ENCODE measurements at regions not wholly inside any gene's neighbourhood (a gene's known extent, or its start where the extent isn't known, plus 50 kb on each side); places are given as distances from the start of the nearest gene placed in this dataset.

DNA sequence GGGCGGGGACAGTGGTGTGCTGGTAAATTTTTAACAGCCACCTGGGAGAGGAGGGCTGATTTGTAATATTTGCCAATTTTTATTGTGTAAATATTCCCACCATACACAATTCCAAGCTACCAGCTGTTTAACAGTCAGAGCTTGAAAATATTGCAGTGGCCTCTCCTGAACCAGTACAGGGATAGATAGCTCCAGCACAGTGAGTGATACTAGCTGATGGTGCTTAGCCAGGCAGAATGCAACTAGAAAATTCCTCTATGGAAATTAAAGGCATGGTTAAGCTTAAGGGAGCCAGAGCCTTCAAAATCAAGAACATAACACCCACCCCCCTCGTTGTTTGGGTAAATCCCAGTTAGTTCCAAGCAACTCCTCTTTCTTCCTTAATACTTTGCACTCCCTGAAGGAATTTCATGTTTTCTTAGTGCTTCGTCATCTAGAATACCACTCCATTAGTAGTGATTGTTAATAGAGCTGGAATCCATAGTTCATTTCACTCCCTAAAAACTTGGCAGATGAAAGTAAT is 96.6 kb downstream of the CYB561 start:
- DNase-seq, result no peak

DNA sequence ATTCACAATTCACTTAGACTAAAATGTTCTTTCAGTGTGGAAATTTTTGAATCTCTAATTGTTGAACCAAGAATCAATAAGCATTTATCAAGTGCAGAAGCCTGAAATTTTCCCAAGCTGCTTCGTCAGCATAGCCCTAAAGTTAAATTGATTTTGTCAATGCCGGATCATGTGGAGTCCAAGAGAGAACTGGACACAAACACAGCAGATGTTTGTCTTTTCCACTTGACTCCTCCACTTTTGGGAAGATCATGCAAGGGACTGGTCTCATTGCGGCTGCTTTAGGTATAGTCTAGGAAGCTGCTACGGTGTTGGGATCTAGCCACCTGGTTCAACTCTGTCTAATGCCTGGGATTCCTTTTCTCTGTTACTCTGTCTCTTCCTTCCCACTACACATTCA is 95.7 kb downstream of the CYB561 start:
- no peak for DNase-seq

DNA sequence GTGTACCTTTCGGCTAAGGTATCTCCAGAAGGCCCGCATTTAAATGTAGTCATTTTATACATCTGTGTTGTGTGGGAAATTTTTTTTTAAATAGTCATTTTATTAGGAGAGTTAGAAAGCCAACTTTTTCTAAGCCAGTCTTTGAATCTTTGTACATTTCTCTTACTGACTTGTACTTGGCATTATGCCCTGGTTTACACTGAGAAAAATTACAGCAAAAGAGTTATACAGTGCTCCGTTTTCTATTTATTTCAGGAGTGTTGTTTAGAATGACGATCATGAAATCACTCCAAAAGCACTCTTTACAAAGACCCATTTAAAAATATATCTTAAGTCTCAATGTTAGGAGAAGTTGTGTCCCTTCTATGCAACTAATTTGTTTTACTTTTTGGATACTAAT is 91.8 kb downstream of the CYB561 start:
- DNase-seq, result no peak

DNA sequence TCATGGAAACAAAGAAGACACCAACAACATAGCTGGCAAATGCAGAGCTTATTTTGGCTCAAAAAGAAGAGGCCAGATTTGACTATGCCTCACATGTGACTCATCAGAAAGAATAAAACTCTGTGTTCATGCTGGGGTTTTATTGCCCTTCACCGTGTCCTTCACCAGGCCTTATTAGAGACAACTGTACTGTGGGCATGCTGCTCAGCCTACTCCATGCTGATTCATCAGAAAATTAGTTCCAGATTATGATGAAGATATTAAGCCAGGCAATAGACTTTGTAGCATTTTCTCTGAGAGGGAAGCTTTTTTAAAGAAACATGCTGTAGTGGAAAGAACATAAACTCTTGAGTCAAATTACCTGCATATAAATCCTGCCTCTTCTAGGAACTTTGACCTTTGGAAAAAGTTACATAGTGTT is 89.8 kb downstream of the CYB561 start:
- DNase-seq, result peak; percentile 79

DNA sequence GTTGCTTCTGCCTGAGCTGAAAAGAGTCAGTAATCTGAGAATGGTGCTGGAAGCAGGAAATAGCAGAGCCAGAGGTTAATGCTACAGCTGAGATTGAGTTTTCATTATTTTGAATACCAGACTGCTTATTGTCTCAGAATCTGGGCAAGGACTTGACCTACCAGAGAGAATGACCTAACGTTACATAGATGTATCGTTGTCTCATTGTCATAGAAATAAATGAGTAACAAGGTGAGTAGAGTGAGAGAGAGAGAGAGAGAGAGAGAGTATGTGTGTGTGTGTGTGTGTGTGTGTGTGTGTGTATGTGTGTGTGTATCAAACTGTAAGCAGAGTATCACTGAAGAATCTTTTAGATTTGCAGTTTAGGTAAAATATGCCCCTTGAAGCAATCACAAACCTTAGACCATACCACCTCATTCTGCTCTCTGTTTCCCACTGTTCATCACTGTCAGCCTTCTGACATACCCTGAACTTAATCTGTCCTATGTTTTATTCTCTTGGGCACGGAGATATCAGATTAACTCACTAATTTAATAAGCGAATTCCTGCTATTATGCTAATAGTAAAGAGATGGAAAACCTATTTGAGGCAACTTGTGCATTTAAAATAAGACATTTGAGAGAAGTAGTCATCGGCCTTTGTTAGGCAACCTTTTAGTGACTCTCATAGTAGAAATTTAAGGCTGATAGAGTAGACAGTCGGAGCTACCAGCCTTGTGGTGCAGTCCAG is 87.8 kb downstream of the CYB561 start:
- no peak for DNase-seq

DNA sequence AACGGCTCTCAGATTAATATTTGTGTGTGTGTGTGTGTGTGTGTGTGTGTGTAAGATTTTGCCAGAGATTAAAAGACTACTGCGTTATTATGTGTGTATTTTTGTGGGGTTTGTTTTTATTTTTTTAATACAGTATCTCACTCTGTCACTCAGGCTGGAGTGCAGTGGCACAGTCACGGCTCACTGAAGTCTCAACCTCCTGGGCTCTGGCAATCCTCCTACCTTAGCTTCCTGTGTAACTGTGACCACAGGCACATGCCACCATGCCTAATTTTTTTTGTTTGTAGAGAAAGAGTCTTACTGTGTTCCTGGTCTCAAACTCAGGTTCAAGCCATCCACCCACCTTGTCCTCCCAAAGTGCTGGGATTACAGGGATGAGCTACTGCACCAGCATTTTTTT is 87.2 kb downstream of the CYB561 start:
- no peak for DNase-seq

DNA sequence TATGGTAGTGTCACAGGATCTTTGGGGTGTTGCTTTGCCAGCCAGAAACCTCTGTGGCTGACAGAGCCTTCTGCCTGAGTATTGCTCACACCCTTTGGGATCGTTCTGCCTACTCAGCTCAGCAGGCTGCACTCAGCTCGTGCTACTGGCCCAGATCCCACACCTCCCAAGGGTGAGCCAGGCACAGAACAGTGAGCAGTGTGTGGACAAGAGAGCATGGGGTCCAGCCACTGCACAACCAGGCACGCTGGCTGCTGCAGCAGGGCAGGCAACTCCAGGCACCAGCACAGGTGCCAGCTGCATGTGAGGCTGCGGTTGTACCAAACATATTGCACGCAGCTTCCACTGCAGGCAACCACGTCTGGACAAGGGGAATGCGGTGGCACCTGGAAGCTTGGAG is 84.9 kb downstream of the CYB561 start:
- DNase-seq, result no peak

DNA sequence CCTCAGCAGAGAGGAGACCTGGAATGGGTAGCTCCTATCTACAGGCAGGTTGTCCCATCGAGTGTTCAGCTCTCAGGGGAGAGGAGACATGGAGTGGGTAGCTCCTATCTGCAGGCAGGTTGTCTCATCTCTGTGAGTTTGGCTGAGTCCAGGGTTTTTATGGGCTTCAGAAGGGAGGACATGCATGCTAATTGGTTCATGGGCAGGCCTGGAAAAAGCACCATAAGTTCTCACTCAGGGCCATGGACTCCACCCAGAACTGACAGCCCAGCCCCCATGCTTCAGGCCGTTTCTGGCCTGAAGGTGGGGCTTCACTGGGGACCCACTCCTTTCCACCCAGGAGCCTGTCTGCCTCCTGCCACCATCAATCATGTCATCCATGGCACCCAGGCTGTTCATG is 84.0 kb downstream of the CYB561 start:
- DNase-seq, result no peak

DNA sequence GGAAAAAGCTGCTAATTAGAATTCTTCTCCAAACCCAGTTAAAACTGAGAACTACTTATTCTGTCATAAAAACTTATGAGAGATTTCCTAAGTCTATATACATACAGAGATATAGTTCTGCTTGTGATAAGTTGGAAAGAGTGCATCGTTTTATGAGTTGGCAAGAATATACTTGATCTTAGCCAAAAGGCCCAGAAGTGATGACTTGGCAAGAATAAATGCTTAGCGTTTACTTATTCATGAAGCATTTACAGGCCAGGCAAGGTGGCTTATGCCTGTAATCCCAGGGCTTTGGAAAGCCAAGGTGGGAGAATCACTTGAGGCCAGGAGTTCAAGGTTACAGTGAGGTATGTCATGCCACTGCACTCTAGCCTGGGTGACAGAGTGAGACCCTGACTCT is 81.7 kb downstream of the CYB561 start:
- DNase-seq, result no peak

DNA sequence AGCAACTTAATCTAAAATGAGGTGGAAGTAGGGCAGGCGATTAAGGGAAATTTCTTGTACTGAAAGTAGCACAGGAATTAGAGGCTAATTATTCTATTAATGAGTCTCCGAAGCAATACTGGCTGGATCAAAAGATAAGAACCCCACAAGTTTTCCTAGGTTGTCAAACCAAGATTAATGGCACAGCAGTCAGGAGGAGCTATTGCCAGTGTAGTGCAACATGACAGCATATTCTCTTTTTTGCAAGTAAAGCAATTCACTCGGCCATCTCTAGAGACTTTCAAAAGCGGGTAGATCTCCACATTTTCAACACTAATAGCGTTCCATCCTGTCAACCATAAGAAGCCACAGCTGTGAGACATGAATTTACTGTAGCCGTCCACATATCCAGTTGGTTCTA is 81.2 kb downstream of the CYB561 start:
- DNase-seq, result no peak

DNA sequence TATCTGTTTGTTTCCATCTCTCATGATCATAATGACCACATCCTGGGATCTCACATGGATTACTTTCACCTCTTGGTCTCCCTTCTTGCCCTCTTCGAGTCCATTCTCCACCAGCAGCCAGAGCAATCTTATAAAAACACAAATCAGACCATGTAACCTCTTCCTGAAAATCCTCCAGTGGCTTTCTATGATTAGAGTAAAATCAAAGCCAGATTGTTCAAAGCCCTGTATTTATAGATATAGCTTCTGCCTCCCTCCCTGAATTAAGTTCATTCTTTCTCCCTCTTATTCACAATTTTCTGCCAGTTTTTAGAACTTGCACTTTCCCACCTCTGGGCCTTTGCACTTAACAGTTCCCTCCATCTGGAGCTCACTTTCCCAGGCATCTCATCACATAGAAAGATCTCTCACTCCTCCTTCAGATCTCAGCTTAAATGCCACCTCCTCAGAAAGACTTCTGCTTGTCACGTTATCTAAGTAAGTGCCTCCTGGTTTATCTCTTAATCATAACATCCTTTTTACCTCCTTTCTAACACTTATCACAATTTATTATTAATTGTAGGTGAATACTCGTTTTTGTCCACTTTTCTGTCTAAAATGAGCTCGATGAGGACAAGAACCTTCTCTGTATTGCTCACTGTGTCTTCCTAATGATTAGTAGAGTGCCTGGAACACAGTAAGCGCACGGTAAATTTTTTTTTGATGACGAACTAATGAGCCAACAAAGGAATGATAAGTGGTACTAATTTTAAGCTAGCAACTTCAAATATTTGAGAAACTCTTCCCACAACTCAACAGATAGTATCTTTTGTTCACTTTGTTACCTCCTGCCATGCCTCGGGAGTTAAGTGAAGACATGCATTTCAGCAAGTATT is 80.5 kb downstream of the CYB561 start:
- no peak for DNase-seq

DNA sequence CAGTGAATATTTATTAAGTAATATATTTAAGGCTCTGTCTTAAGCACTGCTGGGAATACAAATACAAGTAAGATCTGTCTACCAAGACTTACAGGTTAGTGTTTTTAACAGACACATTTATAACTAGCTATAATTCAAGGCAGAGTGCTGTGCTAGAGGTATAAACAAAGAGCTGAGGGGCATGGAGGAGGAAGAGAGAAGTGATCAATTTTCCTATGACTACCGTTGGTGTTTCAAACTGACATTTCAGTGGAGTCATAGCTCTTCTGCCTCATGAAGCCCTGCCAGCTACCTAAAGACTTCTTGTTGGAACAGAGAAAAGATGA is 79.9 kb downstream of the CYB561 start:
- no peak for DNase-seq

DNA sequence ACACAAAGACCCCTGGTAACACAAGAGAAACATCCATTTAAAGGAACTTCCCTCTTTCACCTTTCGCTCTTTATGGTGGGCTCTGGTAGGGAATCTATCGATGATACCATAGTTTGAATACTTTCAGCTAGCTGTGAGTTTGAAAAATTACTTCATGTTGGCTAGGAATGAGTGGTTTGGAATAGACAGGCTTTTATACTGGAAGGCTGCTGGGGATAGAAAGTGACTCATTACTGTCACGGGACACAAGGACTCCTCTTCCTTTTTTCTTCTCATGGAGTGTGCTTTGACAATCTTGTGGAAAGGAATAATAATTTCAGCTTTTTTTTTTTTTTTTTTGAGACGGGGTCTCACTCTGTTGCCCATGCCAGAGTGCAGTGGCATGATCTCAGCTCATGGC is 76.9 kb downstream of the CYB561 start:
- DNase-seq, result no peak

DNA sequence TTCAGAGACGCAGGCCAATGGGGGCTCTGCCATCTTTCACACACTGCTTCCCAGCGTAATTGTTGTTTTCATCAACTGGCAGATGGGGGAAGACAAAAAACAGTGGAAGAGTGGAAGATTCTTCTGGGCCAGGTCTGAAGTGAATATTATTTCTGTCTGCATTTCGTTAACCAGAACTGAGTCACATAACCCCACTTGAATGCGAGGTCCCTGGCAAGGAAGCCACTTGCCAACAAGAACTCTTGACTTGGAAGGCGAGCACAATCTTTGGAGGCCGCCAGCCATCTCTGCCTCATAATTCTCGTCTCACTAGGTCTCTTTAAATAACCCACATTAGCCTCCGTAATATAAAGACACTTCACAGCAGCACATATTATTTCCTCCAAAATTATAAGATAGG is 75.4 kb downstream of the CYB561 start:
- DNase-seq, result no peak

DNA sequence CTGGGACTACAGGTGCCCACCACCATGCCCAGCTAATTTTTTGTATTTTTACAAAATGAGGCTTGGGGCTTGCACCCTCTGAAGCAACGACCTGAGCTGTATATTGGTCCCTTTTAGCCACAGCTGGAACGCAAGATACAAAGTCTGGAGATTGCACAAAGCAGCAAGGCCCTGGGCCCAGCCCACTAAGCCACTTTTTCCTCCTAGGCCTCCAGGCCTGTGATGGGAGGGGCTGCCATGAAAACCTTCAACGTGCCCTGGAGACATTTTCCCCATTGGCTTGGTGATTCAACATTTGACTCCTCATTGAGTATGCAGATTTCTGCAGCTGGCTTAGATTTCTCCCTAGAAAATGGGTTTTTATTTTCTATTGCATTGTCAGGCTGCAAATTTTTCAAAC is 69.2 kb downstream of the CYB561 start:
- no peak for DNase-seq

DNA sequence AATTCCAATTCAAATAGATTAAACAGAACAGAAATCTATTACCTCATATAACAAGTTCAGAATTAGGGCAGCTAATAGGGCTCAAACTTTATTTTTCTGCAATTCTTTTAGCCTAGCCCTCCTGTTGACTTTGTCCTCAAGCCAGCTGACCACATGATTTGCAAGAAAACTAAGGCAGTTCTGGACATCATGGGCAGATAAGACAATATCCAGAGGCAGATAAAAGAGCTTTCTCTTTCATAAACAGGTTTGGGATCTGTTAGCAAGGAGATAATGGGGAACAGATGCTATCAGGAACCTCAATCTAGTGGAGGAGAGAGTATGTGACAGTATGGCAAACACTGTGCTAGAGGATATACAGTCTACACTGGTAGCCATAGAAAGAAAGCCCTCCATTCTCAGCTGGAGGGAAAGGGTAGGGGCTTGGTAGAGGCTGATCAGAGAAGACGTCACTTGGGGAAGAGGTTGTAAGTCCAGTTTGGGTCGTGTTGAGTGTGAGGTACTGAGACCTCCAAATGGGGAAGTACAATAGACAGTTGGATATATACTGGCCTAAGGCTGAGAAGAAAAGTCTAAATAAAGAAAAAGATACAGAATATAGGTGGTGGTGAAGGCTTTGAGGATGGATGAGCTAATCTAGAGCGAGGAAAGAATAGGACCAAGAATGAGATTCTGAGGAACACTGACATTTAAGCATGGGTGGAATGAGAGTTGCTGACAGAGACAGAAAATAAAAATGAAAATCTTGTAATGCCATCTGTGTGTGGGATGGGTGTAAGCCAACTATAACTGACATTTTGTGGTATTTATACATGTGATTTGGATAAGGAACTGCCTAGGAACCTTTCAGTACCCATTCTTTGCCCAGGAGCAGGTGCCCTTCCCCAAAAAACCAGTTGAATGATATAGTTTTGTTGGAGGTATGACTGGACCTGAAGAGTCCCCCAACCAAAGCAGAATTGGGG is 67.4 kb downstream of the CYB561 start:
- DNase-seq, result no peak

DNA sequence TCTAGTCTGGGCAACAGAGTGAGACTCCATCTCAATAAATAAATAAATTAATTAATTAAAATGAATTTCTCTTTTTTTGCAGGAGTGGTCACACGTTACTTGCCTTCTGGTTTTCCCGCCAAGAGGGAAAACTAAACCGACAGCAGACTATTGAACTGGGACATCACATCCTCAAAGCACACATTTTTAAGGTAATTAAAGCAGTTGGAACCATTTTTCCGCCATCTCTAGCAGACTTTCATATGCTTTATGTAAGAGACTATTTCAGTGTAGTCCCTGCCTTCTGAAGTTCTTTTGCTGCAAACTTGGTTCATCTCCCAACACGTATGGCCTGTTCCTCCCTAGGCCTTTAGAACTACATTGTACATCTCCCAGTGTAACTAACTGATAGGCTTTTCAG is 66.5 kb downstream of the CYB561 start:
- no peak for DNase-seq

DNA sequence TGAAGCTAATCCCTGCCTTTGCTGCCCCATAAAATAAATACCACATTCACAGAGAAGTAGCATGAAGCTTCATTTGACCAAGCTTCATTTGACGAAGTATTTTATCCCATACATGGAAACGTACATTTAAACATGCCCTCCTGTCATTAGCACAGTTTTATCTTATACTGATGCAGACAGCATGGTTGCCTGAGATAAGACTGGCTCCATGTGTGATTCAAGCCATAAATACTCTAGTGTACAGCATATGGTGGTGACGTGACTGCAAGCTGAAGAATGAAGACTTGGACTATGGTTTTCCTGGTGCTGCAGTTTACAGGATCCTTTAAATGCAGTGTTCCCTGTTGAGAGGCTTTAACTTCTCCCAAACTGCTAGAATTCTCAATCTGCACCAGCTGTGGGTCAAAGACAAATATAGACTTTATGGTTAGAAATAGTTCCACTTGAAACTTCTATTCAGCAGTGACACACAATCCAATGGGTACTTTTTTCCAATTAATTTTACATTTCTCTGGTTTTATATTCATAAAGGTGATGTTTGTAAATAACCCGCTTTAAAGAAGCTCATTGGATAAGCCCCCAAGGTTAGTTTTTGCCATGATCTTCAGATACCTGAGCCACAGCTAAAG is 64.9 kb downstream of the CYB561 start:
- no peak for DNase-seq

DNA sequence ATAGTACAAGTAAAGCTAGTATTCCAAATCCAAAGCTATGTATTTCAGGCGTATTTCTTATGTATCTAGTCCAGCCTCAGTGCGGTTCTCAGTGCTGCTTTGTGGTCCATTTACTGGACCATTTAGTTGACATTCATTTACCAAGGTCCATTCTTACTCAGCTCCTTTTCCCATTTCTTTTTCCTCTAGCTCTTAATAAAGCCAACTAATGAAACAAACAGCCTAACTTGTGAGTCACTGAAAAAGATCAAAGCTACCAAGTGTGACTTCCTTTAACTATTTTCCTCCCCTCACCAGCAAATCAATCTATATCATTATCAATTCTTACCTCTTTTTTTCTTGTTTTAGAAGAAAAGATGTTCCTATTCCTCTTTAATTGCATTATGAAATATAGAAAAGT is 64.0 kb downstream of the CYB561 start:
- DNase-seq, result no peak

All from T1000 (cell line).